HEK293 (cell line): ENCODE measurements at regions not wholly inside any gene's neighbourhood (a gene's known extent, or its start where the extent isn't known, plus 50 kb on each side); places are given as distances from the start of the nearest gene placed in this dataset.

Experiments used
- BCL6B ChIP-seq: fragments of 450-650 bp; formaldehyde crosslinking; IDR thresholded peaks from 2 replicates; pipeline ENCODE4 v1.5.1; 2017; ENCODE audit warnings: missing biosample characterization, missing genetic modification characterization
- KLF10 ChIP-seq: fragments of 450-650 bp; IDR thresholded peaks from 2 replicates; pipeline ENCODE4 v1.5.1; 2018; ENCODE audit warnings: missing biosample characterization, mild to moderate bottlenecking, missing genetic modification characterization
- YY1 ChIP-seq: fragments of 450-650 bp; formaldehyde crosslinking; IDR thresholded peaks from 2 replicates; pipeline ENCODE4 v1.5.1; 2018; ENCODE audit warnings: missing biosample characterization, missing genetic modification characterization
- ZFP3 ChIP-seq: fragments of 450-650 bp; formaldehyde crosslinking; IDR thresholded peaks from 2 replicates; pipeline ENCODE4 v1.5.1; 2016; ENCODE audit warnings: low read depth, missing biosample characterization, missing genetic modification characterization
- ZNF184 ChIP-seq: fragments of 450-650 bp; IDR thresholded peaks from 2 replicates; pipeline ENCODE4 v1.5.1; 2018; ENCODE audit warnings: missing biosample characterization, mild to moderate bottlenecking, missing genetic modification characterization
- ZNF561 ChIP-seq: fragments of 450-650 bp; IDR thresholded peaks from 2 replicates; pipeline ENCODE4 v1.5.1; 2018; ENCODE audit warnings: missing biosample characterization, missing genetic modification characterization, borderline replicate concordance
- ZNF768 ChIP-seq: fragments of 450-650 bp; formaldehyde crosslinking; IDR thresholded peaks from 2 replicates; pipeline ENCODE4 v1.5.1; 2018; ENCODE audit warnings: missing biosample characterization, mild to moderate bottlenecking, missing genetic modification characterization
- ZNF792 ChIP-seq: fragments of 450-650 bp; formaldehyde crosslinking; IDR thresholded peaks from 2 replicates; pipeline ENCODE4 v1.5.1; 2016; ENCODE audit warnings: missing biosample characterization, missing genetic modification characterization
- TF ChIP-seq, protein P1 (sequence below): fragments of 450-650 bp; formaldehyde crosslinking; IDR thresholded peaks from 2 replicates; pipeline ENCODE4 v1.5.1; 2016; ENCODE audit warnings: missing biosample characterization, missing genetic modification characterization
- TF ChIP-seq, protein P2 (sequence below): fragments of 450-650 bp; formaldehyde crosslinking; IDR thresholded peaks from 2 replicates; pipeline ENCODE4 v1.5.1; 2016; ENCODE audit warnings: missing biosample characterization, missing genetic modification characterization, low read depth
- TF ChIP-seq, protein P3 (sequence below): fragments of 450-650 bp; formaldehyde crosslinking; IDR thresholded peaks from 2 replicates; pipeline ENCODE4 v1.5.1; 2016; ENCODE audit warnings: missing biosample characterization, missing genetic modification characterization

DNA sequence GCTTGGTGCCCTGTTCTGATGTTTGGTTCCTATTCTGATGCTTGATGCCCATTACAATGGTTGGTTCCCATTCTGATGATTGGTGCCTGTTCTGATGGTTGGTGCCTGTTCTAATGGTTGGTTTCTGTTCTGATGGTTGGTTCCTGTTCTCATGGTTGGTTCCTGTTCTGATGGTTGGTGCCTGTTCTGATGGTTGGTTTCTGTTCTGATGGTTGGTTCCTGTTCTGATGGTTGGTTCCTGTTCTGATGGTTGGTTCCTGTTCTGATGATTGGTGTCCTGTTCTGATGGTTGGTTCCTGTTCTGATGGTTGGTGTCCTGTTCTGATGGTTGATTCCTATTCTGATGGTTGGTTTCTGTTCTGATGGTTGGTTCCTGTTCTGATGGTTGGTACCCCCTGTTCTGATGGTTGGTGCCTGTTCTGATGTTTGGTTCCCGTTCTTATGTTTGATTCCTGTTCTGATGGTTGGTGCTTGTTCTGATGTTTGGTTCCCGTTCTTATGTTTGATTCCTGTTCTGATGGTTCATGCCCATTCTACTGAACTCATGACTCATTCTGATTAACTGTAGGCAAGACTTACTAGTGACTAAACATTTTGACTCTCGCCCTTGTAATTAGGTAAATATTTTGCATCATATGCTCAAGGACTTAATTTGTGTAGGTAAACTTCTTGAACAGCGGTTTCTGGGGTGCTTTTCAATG, 146.2 kb downstream of the DLL1 start:
- TF ChIP-seq, protein P1, sequence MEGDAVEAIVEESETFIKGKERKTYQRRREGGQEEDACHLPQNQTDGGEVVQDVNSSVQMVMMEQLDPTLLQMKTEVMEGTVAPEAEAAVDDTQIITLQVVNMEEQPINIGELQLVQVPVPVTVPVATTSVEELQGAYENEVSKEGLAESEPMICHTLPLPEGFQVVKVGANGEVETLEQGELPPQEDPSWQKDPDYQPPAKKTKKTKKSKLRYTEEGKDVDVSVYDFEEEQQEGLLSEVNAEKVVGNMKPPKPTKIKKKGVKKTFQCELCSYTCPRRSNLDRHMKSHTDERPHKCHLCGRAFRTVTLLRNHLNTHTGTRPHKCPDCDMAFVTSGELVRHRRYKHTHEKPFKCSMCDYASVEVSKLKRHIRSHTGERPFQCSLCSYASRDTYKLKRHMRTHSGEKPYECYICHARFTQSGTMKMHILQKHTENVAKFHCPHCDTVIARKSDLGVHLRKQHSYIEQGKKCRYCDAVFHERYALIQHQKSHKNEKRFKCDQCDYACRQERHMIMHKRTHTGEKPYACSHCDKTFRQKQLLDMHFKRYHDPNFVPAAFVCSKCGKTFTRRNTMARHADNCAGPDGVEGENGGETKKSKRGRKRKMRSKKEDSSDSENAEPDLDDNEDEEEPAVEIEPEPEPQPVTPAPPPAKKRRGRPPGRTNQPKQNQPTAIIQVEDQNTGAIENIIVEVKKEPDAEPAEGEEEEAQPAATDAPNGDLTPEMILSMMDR (tag by site-specific recombination) = no peak
- TF ChIP-seq, protein P2, sequence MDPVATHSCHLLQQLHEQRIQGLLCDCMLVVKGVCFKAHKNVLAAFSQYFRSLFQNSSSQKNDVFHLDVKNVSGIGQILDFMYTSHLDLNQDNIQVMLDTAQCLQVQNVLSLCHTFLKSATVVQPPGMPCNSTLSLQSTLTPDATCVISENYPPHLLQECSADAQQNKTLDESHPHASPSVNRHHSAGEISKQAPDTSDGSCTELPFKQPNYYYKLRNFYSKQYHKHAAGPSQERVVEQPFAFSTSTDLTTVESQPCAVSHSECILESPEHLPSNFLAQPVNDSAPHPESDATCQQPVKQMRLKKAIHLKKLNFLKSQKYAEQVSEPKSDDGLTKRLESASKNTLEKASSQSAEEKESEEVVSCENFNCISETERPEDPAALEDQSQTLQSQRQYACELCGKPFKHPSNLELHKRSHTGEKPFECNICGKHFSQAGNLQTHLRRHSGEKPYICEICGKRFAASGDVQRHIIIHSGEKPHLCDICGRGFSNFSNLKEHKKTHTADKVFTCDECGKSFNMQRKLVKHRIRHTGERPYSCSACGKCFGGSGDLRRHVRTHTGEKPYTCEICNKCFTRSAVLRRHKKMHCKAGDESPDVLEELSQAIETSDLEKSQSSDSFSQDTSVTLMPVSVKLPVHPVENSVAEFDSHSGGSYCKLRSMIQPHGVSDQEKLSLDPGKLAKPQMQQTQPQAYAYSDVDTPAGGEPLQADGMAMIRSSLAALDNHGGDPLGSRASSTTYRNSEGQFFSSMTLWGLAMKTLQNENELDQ (tag by site-specific recombination) = no peak
- TF ChIP-seq ZNF768 (tag by site-specific recombination) (no peak), ZNF184 (tag by site-specific recombination) (no peak), YY1 (no peak), ZFP3 (tag by site-specific recombination) (no peak), ZNF561 (tag by site-specific recombination) (no peak), ZNF792 (tag by site-specific recombination) (no peak), BCL6B (tag by site-specific recombination) (no peak), KLF10 (tag by site-specific recombination) (no peak)
- TF ChIP-seq, protein P3, sequence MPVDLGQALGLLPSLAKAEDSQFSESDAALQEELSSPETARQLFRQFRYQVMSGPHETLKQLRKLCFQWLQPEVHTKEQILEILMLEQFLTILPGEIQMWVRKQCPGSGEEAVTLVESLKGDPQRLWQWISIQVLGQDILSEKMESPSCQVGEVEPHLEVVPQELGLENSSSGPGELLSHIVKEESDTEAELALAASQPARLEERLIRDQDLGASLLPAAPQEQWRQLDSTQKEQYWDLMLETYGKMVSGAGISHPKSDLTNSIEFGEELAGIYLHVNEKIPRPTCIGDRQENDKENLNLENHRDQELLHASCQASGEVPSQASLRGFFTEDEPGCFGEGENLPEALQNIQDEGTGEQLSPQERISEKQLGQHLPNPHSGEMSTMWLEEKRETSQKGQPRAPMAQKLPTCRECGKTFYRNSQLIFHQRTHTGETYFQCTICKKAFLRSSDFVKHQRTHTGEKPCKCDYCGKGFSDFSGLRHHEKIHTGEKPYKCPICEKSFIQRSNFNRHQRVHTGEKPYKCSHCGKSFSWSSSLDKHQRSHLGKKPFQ (tag by site-specific recombination) = no peak
